Endothelial cell of umbilical vein (primary cell): ENCODE measurements at regions not wholly inside any gene's neighbourhood (a gene's known extent, or its start where the extent isn't known, plus 50 kb on each side); places are given as distances from the start of the nearest gene placed in this dataset.

ENCODE experiments used
- BruUV-seq: library from RNA; stranded (reverse); fragments of 400-500 nt; replicated peaks from 2 replicates; lab custom pipeline; 2021; lab: Mats Ljungman, UMichigan
- CTCF ChIA-PET: fragments of 300-600, 350-600 bp; sonication (Branson Sonifier 250); formaldehyde crosslinking; loops from one replicate; lab custom pipeline; 2021; ENCODE audit warnings: antibody characterized with exemption, inconsistent platforms; lab: Charles Lee
- POLR2A ChIA-PET: fragments of 300-600, 350-600 bp; sonication (Branson Sonifier 250); formaldehyde crosslinking; loops from one replicate; lab custom pipeline; 2021; ENCODE audit warnings: antibody characterized with exemption, inconsistent platforms; lab: Charles Lee
- DNase-seq: peaks from one replicate; pipeline ENCODE4 v3.0.0-alpha.2; 2011; ENCODE audit warnings: low read depth, low spot score
- FAIRE-seq: peaks from 2 replicates; lab custom pipeline; 2011; peaks lifted over from hg19 to GRCh38; lab: Jason Lieb, UNC
- H2AFZ ChIP-seq: 2 replicates; pipeline ENCODE4 v1.6.0; 2012; ENCODE audit warnings: low read depth, low read length, control low read depth, inconsistent platforms
- H3K27ac ChIP-seq: 2 replicates; pipeline ENCODE4 v1.5.1; 2011; ENCODE audit warnings: low read depth, mild to moderate bottlenecking, control low read depth, low read length, moderate library complexity; ENCODE audit not compliant: insufficient read depth
- H3K27me3 ChIP-seq, 2 experiments: 2 replicates each; pipeline versions ENCODE4 v1.6.0 to v1.6.1; 2011; ENCODE audit warnings: low read length in 2 of 2, mixed read lengths in 1 of 2; ENCODE audit not compliant: control insufficient read depth in 2 of 2, insufficient read depth in 2 of 2
- H3K36me3 ChIP-seq, 2 experiments: 2 replicates in 1 of 2; 3 replicates in 1 of 2; pipeline ENCODE4 v1.5.1; 2011; ENCODE audit warnings: low read length in 2 of 2, mild to moderate bottlenecking in 1 of 2, moderate library complexity in 1 of 2; ENCODE audit not compliant: control insufficient read depth in 2 of 2, insufficient read depth in 2 of 2; ENCODE audit errors: extremely low read depth in 1 of 2
- H3K4me1 ChIP-seq: 3 replicates; pipeline ENCODE4 v1.5.1; 2011; ENCODE audit warnings: mild to moderate bottlenecking, low read length; ENCODE audit not compliant: control insufficient read depth, insufficient read depth; ENCODE audit errors: extremely low read depth
- H3K4me2 ChIP-seq: 2 replicates; pipeline ENCODE4 v1.6.1; 2011; ENCODE audit warnings: low read length, control low read depth, mixed read lengths; ENCODE audit not compliant: insufficient read depth
- H3K4me3 ChIP-seq, 3 experiments: fragments of 200-600 bp in 1 of 3; sonication (generic), shearing (Covaris generic) in 1 of 3; replicated peaks in 1 of 3; 2 replicates each; pipeline ENCODE4 v1.5.1; 2011 to 2016; ENCODE audit warnings: control low read depth in 3 of 3, low read length in 3 of 3, mild to moderate bottlenecking in 2 of 3, inconsistent platforms in 1 of 3, low read depth in 1 of 3, moderate library complexity in 1 of 3; ENCODE audit not compliant: insufficient read depth in 1 of 3
- H3K79me2 ChIP-seq: 2 replicates; pipeline ENCODE4 v1.6.0; 2012; ENCODE audit warnings: low read length, inconsistent platforms; ENCODE audit not compliant: control insufficient read depth, insufficient read depth
- H3K9ac ChIP-seq: replicated peaks from 2 replicates; pipeline ENCODE3; 2011; ENCODE audit warnings: low read length, control low read depth; ENCODE audit not compliant: insufficient read depth; ENCODE audit errors: extremely low read depth
- H3K9me1 ChIP-seq: replicated peaks from 3 replicates; pipeline ENCODE4 v1.6.0; 2011; ENCODE audit warnings: mild to moderate bottlenecking, low read length; ENCODE audit not compliant: control insufficient read depth, insufficient read depth; ENCODE audit errors: extremely low read depth
- H3K9me3 ChIP-seq: replicated peaks from 2 replicates; pipeline ENCODE4 v1.5.1; 2012; ENCODE audit warnings: low read length, inconsistent platforms; ENCODE audit not compliant: control insufficient read depth, insufficient read depth
- H4K20me1 ChIP-seq: replicated peaks from 2 replicates; pipeline ENCODE3; 2011; ENCODE audit warnings: mild to moderate bottlenecking, low read length; ENCODE audit not compliant: control insufficient read depth, insufficient read depth; ENCODE audit errors: extremely low read depth
- EZH2 ChIP-seq: IDR thresholded peaks from 2 replicates; pipeline ENCODE4 v1.6.1; 2012; ENCODE audit warnings: borderline replicate concordance, low read depth, mild to moderate bottlenecking, moderate library complexity, low read length, inconsistent platforms; ENCODE audit not compliant: severe bottlenecking
- FOS ChIP-seq: IDR thresholded peaks from 2 replicates; pipeline ENCODE4 v1.6.1; 2011; ENCODE audit warnings: mild to moderate bottlenecking, low read length, moderate library complexity, borderline replicate concordance; ENCODE audit not compliant: insufficient read depth
- GATA2 ChIP-seq: IDR thresholded peaks from 2 replicates; pipeline ENCODE4 v1.7.0; 2011; ENCODE audit warnings: low read depth, mild to moderate bottlenecking, moderate library complexity, mixed read lengths, low read length; ENCODE audit not compliant: insufficient read length, insufficient read depth
- JUN ChIP-seq: IDR thresholded peaks from 2 replicates; pipeline ENCODE4 v1.6.1; 2011; ENCODE audit warnings: borderline replicate concordance, low read depth; ENCODE audit not compliant: insufficient read length, insufficient read depth
- MYC ChIP-seq: IDR thresholded peaks from one replicate; pipeline ENCODE4 v1.6.1; 2011; ENCODE audit warnings: mild to moderate bottlenecking, low read depth, low read length
- POLR2A ChIP-seq: IDR thresholded peaks from 2 replicates; pipeline ENCODE4 v1.6.1; 2012; ENCODE audit warnings: low read depth, mild to moderate bottlenecking, control low read depth, low read length
- POLR2AphosphoS5 ChIP-seq: IDR thresholded peaks from 2 replicates; pipeline ENCODE4 v1.6.1; 2012; ENCODE audit warnings: low read depth, mild to moderate bottlenecking, control low read depth, low read length, moderate library complexity; ENCODE audit not compliant: insufficient read depth
- dilution Hi-C: fragments of 300-500 bp; cut with MboI; formaldehyde crosslinking; loops from one replicate; pipeline ENCODE4 v1.15.0; 2019; ENCODE audit warnings: low sequenced_read_pairs; ENCODE audit not compliant: extremely low pct_ligation_motif_present
- intact Hi-C: fragments of 100-400 bp; cut with micrococcal nuclease; formaldehyde crosslinking; loops from one replicate; pipeline ENCODE4 v1.10.0; 2022
- TF ChIP-seq, protein P1 (sequence below), 2 donors: IDR thresholded peaks; 1 replicate in 1 of 2; 2 replicates in 1 of 2; pipeline ENCODE4 v1.5.1; 2011; ENCODE audit warnings: low read length in 2 of 2, mild to moderate bottlenecking in 2 of 2, moderate library complexity in 2 of 2, control low read depth in 1 of 2, inconsistent platforms in 1 of 2, low read depth in 1 of 2; ENCODE audit not compliant: insufficient read depth in 1 of 2; ENCODE audit errors: extremely low read depth in 1 of 2
- TF ChIP-seq, protein P2 (sequence below): IDR thresholded peaks from 2 replicates; pipeline ENCODE4 v1.6.1; 2011; ENCODE audit not compliant: insufficient read depth, insufficient read length

GRCh38 chr2:2409481-2409880, 78.4 kb upstream of the MYT1L start:
- TF ChIP-seq, protein P1, sequence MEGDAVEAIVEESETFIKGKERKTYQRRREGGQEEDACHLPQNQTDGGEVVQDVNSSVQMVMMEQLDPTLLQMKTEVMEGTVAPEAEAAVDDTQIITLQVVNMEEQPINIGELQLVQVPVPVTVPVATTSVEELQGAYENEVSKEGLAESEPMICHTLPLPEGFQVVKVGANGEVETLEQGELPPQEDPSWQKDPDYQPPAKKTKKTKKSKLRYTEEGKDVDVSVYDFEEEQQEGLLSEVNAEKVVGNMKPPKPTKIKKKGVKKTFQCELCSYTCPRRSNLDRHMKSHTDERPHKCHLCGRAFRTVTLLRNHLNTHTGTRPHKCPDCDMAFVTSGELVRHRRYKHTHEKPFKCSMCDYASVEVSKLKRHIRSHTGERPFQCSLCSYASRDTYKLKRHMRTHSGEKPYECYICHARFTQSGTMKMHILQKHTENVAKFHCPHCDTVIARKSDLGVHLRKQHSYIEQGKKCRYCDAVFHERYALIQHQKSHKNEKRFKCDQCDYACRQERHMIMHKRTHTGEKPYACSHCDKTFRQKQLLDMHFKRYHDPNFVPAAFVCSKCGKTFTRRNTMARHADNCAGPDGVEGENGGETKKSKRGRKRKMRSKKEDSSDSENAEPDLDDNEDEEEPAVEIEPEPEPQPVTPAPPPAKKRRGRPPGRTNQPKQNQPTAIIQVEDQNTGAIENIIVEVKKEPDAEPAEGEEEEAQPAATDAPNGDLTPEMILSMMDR (IDR thresholded peaks at IDR 0.05; ENCODE audit: extremely low read depth in 1 of 2, insufficient read depth in 1 of 2, low read depth in 1 of 2, low read length in 2 of 2) = no peak
- TF ChIP-seq, protein P2, sequence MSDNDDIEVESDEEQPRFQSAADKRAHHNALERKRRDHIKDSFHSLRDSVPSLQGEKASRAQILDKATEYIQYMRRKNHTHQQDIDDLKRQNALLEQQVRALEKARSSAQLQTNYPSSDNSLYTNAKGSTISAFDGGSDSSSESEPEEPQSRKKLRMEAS = no peak
- TF ChIP-seq POLR2A = no peak
- no peak for TF ChIP-seq POLR2AphosphoS5
- TF ChIP-seq GATA2 = no peak
- no peak for TF ChIP-seq JUN
- TF ChIP-seq FOS = no peak
- TF ChIP-seq EZH2 = no peak
- no peak for TF ChIP-seq MYC
- FAIRE-seq (no peak), DNase-seq (no peak)
- H3K4me3 ChIP-seq = no peak overlapping the region
- H2AFZ ChIP-seq = no peak overlapping the region
- H3K4me1 ChIP-seq = no peaks in the 10 kb centered on the region
- no peaks in the 10 kb centered on the region for H3K9me3 ChIP-seq
- no TSS peak for BruUV-seq
- H3K79me2 ChIP-seq = no peaks in the 10 kb centered on the region
- no peaks in the 10 kb centered on the region for H3K9me1 ChIP-seq
- CTCF ChIA-PET = no interaction called here
- H3K27me3 ChIP-seq = no peaks in the 10 kb centered on the region
- dilution Hi-C loops = no loop called here
- intact Hi-C loops = no loop called here
- H3K4me2 ChIP-seq = no peak overlapping the region
- POLR2A ChIA-PET = no interaction called here
- no peak overlapping the region for H3K27ac ChIP-seq
- H3K36me3 ChIP-seq = no peaks in the 10 kb centered on the region
- H4K20me1 ChIP-seq = no peaks in the 10 kb centered on the region
- no peak overlapping the region for H3K9ac ChIP-seq
